GM12801 (cell line): ENCODE measurements at regions not wholly inside any gene's neighbourhood (a gene's known extent, or its start where the extent isn't known, plus 50 kb on each side); places are given as distances from the start of the nearest gene placed in this dataset.

ENCODE experiments used
- CTCF ChIP-seq: IDR thresholded peaks from one replicate; pipeline ENCODE4 v1.5.1; 2011; ENCODE audit warnings: control low read depth; ENCODE audit not compliant: insufficient read length; ENCODE audit errors: extremely low read depth

GRCh38 chr1:81511281-81511680, 289.5 kb upstream of the ADGRL2 start:
- TF ChIP-seq CTCF, result no peak

GRCh38 chr1:81510701-81511100, 290.0 kb upstream of the ADGRL2 start:
- no peak for TF ChIP-seq CTCF

- no peak for TF ChIP-seq CTCF
Observed at GRCh38 chr1:81509594-81509993, 291.1 kb upstream of the ADGRL2 start.

- TF ChIP-seq CTCF, result no peak
Observed at GRCh38 chr1:81506699-81507098, 294.0 kb upstream of the ADGRL2 start.

GRCh38 chr1:81505831-81506230, 294.9 kb upstream of the ADGRL2 start:
- no peak for TF ChIP-seq CTCF

- TF ChIP-seq CTCF, result no peak
Observed at GRCh38 chr1:81499487-81499886, 301.2 kb upstream of the ADGRL2 start.

- no peak for TF ChIP-seq CTCF
Observed at GRCh38 chr1:81498471-81499462, 302.0 kb upstream of the ADGRL2 start.
